Activated naive CD4-positive, alpha-beta T cell treated with Interleukin-2 at 50 U/mL for 16 hours (primary cell): ENCODE measurements at regions not wholly inside any gene's neighbourhood (a gene's known extent, or its start where the extent isn't known, plus 50 kb on each side); places are given as distances from the start of the nearest gene placed in this dataset.

ENCODE experiments used
- DNase-seq: peaks from one replicate; pipeline ENCODE4 v3.0.0-alpha.2; 2020

DNA sequence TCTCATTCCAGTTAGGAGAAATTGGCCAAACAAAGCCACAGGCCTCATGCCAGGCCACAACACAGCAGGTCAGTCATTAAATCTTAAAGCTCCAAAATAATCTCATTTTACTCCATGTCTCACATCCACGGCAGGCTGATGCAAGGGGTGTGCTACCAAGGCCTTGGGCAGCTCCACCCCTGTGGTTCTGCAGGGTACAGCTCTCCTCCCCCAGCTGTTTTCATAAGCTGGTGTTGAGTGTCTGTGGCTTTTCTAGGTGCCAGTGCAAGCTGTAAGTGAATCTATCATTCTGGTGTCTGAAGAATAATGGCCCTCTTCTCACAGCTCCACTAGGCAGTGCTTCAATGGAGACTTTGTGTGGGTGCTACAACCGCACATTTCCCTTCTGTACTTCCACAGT, 949.2 kb downstream of the TECRL start:
- DNase-seq: no peak

DNA sequence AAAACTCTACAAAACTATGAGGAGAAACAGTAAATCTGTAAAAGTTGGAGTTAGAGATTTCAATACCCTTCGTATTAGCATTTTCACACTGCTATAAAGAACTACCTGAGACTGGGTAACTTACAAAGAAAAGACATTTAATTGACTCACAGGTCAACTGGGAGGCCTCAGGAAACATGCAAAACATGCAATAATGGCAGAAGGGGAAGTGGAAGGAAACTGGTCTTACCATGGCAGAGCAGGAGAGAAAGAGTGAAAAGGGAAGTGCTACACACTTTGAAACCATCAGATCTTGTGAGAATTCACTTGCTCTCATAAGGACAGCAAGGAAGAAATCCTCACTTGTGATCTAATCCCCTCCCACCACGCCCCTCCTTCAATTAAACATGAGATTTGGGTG, 949.9 kb downstream of the TECRL start:
- DNase-seq: no peak

GRCh38 chr4:63458010-63458409, 951.2 kb downstream of the TECRL start:
- no peak for DNase-seq

DNA sequence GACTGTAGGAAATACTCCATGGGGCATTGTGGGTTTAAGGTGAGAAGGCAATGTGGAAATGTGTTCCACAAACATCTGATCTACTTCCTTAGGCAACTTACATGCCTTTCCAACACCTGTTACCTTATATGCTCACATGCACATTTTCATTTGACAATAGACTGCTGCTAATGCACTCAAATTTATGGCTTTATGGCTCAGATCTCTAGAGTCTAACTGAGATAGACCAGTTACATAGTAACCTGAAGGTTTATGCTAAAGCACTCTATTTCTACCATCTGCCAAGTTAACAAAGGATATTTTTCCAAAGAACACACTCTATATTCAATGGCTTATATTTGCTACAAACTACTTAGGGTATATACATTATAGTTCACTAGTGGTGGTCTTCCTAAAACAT, 969.0 kb downstream of the TECRL start:
- DNase-seq: no peak

- DNase-seq: no peak
Observed at GRCh38 chr4:63430105-63430504, 979.1 kb downstream of the TECRL start.

DNA sequence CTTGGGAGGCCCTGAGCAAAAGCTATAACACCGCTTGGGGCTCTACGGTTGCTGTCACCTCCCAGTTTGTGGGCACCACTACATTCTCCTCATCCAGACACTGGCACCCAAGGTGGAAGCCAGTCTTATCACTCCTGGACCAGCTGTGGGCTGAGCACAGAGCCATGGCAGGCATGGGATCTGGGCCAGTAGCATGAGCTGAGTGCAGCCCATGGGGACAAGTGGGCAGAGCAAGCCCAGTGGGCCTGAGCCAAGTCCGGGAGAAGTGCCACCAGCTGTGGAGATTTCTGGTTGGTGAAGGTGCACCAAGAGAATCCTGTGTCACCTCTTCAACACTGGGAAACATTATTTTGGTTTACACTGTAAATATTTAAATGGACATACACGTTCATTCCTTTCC, 1013.0 kb downstream of the TECRL start:
- no peak for DNase-seq

DNA sequence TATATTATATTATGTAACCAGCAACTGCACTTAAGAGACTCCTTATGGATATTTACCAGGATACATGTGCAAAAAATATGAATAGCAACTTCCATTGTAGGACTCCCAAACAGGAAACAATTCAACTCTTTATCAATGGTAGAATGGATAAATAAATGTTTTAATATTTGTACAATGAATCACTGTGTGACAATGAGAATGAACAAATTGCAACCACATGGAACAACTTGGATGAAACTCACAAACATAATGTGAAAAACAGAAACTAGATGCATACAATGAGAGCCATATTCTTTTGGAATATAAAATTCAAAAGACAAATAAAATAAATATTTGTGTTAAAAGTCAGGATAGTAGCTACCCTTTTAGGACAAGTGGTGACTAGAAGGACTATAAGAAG, 1015.7 kb downstream of the TECRL start:
- no peak for DNase-seq

DNA sequence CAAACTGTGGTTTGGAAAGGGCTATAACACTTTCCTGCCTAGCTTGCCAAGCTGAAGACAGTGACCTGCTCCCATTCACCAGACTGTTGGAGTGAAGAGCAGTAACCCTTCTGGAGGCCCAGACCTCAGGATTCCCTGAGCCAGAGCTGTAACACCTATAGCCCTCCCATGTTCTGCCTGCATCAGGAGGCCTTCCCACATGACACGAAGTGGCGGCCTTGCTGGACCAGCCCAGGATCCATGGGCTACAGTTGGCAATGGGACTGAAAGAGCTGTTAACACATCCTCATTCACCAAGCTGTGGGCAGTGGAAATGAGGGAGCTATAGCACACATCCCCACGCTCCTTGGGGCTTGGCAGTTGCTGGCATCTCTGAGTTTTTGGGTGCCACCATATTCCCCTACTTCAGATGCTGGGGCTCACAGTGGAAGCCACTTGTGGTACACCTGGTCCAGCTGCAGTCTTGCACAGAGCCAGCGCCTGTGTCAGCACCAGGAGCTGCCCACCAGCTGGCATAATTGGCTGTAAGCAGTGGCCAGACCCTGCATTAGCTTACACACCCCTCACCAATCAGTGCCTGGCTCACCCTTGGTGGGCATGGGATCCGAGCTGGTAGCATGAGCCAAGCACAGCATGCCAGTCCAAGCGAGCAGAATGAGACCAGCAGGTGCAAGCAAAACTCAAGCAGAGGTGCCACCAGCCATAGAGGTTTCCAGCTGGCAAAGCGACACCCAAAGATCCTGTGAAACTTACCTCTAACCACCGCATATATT, 1029.3 kb downstream of the TECRL start:
- DNase-seq: no peak

DNA sequence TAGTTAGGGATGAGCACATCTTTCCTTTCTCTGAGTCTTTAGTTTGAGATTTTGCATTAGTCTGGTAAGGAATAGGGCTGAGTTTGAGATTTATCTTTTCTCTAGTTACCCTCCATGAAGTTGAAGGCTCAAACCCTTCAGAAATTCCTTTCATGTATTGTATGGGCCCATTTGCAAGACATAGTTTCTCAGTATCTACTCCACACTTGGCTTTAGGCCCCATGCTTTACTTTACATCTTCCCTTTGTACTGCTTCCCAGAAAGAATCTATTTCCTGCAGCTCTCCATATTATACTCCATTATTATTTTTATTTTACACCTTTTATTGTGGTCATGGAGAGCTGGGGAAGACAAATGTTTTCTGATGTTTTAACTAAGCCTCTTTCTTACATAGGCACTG, 1038.2 kb downstream of the TECRL start:
- no peak for DNase-seq

- no peak for DNase-seq
Observed at GRCh38 chr4:63361628-63362027, 1047.6 kb downstream of the TECRL start.

GRCh38 chr4:63361066-63361465, 1048.2 kb downstream of the TECRL start:
- DNase-seq: no peak

DNA sequence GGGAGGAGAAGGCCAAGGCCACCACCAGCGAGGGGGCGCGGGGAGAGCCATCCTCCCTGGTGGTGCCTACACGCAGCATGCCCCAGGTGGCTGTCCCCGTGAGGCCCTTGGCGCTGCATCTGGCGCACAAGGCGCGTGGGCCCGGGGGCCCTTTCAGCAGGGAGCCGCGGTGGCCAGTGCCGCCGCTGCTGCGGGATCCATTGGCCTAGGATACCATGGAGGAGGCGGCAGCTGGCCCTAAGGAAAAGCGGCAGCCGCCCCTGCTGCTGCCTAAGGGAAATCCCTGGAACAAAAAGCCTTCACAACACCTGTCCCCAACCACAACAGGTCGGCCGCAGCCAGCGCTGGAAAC, 1059.6 kb downstream of the TECRL start:
- DNase-seq: no peak

DNA sequence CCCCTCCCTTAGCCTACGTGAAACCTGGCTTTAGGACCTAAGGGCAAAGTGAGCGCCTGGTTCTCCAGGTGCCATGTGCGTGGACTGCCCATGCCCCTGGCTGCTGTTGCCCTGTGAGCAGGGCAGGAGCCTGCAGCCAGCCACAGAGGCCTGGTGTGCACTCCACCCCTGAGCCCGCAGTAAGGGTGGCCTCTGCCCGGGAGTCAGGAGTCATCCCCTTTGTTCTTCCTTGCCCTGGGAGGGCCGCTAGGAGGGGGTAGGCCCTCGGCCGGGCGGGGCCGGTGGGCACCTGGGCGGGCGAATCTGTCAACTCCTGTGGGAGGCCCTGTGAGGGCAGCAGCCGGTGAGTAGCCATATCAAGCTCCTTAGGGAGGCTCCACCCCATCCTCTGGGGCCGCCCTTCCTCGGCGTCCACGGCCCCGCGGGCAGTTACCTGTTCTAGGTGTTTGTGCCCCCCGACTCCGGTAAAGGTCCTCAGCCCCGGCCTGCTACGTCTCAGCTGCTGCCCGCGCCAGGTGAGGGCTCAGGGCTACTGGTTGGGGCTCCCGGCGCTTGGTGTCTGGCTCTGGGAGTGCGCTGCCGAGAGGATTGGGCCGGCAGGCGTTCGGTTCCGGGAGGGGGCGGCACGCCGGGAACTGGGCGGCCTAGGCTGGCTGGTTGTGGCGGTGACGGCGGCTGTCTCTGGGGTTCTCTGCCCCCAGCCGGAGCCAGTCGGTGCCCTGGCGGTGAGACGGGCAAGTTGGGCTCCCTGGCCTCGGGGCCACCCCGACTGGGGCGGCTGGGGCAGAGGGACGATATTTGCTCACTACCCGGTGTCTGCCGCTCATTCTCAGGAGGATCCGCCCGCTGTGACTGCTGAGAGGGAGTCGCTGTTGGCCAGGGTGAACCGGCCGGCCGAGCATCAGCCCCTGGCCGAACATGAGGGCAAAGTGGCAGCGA, 1060.2 kb downstream of the TECRL start:
- DNase-seq: no peak

- no peak for DNase-seq
Observed at GRCh38 chr4:63325140-63325539, 1084.1 kb downstream of the TECRL start.

GRCh38 chr4:63316633-63317032, 1092.6 kb downstream of the TECRL start:
- no peak for DNase-seq

- DNase-seq: no peak
Observed at GRCh38 chr4:63315651-63316050, 1093.6 kb downstream of the TECRL start.

DNA sequence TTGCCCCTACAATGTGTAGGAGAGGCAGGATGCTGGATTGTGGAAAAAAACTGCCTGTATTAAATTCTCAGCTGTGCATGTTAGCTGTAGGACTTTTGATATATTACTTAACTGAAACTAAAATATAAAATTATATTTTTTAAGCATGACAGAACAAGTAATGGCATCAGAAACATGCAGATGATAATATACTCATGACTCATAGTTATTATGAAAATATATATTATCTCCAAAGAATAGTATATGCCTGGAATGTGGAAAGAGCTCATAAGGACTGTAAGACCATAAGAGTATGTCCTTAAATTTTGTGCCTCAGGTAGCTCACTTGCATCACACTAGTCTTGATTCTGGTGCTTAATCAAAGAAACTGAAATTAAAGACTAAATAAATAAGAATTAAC, 1100.6 kb downstream of the TECRL start:
- DNase-seq: no peak

- no peak for DNase-seq
Observed at GRCh38 chr4:63302792-63303191, 1106.5 kb downstream of the TECRL start.

DNA sequence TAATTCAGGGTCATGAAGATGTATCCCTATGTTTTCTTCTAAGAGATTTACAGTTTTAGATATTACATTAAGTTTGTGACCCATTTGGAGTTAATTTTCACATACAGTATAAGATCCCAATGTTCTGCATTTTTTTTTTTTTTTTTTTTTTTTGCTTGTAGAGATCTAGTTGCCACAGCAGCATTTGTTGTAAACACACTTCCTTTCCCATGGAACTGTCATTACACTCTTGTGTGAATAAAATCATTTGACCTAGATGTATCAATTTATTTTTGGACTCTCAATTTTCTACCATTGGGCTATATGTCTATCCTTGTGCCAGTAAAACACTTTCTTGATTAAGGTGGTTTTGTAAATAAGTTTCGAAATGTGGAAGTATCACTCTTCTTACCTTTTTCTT, 1107.2 kb downstream of the TECRL start:
- DNase-seq: no peak

DNA sequence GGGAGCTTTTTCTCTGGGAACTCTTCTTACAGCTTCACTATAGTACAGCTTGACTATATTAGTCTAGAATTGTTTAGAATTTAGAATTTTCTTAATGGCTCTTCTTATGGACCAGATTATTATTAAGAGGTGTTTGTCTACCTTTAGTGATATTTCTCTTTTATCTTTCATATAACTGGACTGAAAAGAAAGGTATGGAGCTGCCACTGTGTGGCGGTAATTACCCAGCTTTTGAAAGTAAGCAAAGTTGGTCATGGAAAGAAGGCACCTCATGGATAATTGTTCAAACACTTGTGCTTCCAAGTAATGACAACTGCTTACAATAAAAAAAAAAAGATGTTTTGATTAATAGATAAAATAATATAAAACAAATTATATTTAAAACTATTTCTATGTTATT, 1112.5 kb downstream of the TECRL start:
- no peak for DNase-seq

DNA sequence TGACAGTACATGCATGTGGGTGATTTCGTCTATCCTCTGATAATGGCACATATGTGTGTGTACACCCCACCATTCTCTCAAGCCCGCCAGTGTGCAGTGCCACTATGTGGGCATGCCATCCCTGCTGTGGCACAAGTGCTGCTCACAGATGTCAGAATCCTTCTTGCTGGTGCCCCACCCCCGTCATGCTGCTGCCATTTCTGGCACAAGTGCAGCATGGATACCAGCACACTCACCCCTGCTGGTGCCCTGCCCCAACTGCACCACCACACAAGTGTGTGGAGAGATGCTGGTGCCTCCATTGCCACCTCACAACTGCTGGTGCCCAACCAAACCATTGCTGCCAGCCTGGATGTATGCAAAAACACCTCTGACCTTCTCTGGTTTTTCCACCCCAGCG, 1133.8 kb downstream of the TECRL start:
- no peak for DNase-seq

DNA sequence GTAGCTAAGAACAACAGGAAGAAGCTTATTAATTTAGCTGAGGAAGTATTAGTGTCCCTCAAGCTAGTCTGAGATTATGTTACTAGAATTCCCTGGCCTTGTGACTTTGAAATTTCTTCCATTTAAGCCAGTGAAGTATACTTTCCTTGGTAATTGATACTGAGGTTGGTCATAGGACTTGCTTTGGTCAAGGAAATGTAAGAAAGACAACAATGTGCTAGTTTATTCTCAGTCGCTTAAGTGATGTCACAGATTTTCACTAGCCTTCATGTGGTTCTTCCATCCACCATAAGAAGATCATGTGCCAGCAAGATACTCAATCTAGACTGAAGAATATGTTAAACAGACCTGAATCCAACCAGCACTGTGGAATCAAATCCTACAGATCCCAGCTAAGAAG, 1140.1 kb downstream of the TECRL start:
- DNase-seq: no peak

GRCh38 chr4:63233671-63234070, 1175.6 kb downstream of the TECRL start:
- DNase-seq: no peak

DNA sequence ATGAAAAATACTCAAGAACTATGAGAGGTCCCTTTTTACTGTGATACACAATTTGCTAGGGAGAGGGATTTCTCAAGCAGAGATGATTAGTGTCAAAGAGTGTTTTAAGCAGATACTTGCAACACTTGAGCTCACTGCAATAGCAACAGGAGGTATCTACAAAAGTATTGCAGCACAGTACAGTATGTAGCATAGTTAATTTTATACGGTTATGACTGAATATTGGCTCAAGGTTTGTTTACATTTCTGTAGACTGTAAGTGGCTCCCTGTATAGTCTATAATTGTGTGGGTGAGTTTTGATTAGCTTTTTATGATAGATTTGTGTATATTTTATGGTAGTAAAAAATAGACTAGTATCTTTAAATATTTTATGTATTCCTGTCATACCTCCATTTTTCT, 1177.2 kb downstream of the TECRL start:
- DNase-seq: no peak
